WTC11 (cell line): ENCODE measurements at regions not wholly inside any gene's neighbourhood (a gene's known extent, or its start where the extent isn't known, plus 50 kb on each side); places are given as distances from the start of the nearest gene placed in this dataset.

Experiments
- ATAC-seq: fragments of 200-7000 bp; cut with Tn5 transposase; 2 replicates; pipeline ENCODE4 v1.10.0; 2021; ENCODE audit warnings: mild to moderate bottlenecking, moderate library complexity
- CTCF ChIA-PET: fragments of 300-600 bp; sonication (Branson Sonifier 250); formaldehyde crosslinking; loops from one replicate; lab custom pipeline; 2021; ENCODE audit warnings: antibody characterized with exemption; lab: Charles Lee
- POLR2A ChIA-PET: fragments of 350-600 bp; sonication (Branson Sonifier 250); formaldehyde crosslinking; loops from one replicate; lab custom pipeline; 2021; ENCODE audit warnings: antibody characterized with exemption; lab: Charles Lee
- DNase-seq: peaks from one replicate; pipeline ENCODE4 v3.0.0; 2021; ENCODE audit warnings: low spot score
- H3K27ac Mint-ChIP-seq: 2 replicates; pipeline ENCODE4 v1.8.0; 2021; ENCODE audit warnings: mixed read lengths
- H3K27me3 Mint-ChIP-seq: 2 replicates; pipeline ENCODE4 v1.8.0; 2021; ENCODE audit warnings: low read depth, mild to moderate bottlenecking, moderate library complexity, mixed read lengths
- H3K36me3 Mint-ChIP-seq: 2 replicates; pipeline ENCODE4 v1.8.0; 2021; ENCODE audit warnings: mixed read lengths
- H3K4me1 Mint-ChIP-seq: 2 replicates; pipeline ENCODE4 v1.8.0; 2022; ENCODE audit warnings: mixed read lengths
- H3K4me3 Mint-ChIP-seq: 2 replicates; pipeline ENCODE4 v1.8.0; 2021; ENCODE audit warnings: mild to moderate bottlenecking, moderate library complexity, mixed read lengths
- H3K9me3 Mint-ChIP-seq: 2 replicates; pipeline ENCODE4 v1.8.0; 2021; ENCODE audit warnings: mixed read lengths
- CBFB ChIP-seq: sonication (generic); formaldehyde crosslinking; IDR thresholded peaks from 2 replicates; pipeline ENCODE4 v1.8.1; 2022; ENCODE audit warnings: mild to moderate bottlenecking, low read depth, missing genetic modification reagents
- EMX1 ChIP-seq: fragments of 250-450 bp; sonication (Bioruptor Pico); IDR thresholded peaks from 2 replicates; pipeline ENCODE4 v1.8.0; 2021; ENCODE audit warnings: mild to moderate bottlenecking
- ERG ChIP-seq: fragments of 250-450 bp; sonication (Bioruptor Pico); IDR thresholded peaks from 2 replicates; pipeline ENCODE4 v1.8.0; 2021; ENCODE audit warnings: mild to moderate bottlenecking
- FOXP1 ChIP-seq: sonication (generic); formaldehyde crosslinking; IDR thresholded peaks from 2 replicates; pipeline ENCODE4 v1.8.0; 2022; ENCODE audit warnings: missing genetic modification reagents, mild to moderate bottlenecking, moderate library complexity, borderline replicate concordance
- GABPB1 ChIP-seq: sonication (generic); formaldehyde crosslinking; IDR thresholded peaks from 2 replicates; pipeline ENCODE4 v1.8.1; 2023; ENCODE audit warnings: mild to moderate bottlenecking, missing genetic modification reagents
- JUN ChIP-seq: sonication (generic); formaldehyde crosslinking; IDR thresholded peaks from 2 replicates; pipeline ENCODE4 v1.8.0; 2023; ENCODE audit warnings: mild to moderate bottlenecking, missing genetic modification reagents
- MYBL2 ChIP-seq: sonication (generic); formaldehyde crosslinking; IDR thresholded peaks from 2 replicates; pipeline ENCODE4 v1.8.1; 2023; ENCODE audit warnings: mild to moderate bottlenecking, moderate library complexity, missing genetic modification reagents
- NFATC4 ChIP-seq: fragments of 250-450 bp; sonication (Bioruptor Pico); IDR thresholded peaks from 2 replicates; pipeline ENCODE4 v1.9.0; 2021; ENCODE audit warnings: mild to moderate bottlenecking
- NFE2L1 ChIP-seq: sonication (generic); formaldehyde crosslinking; IDR thresholded peaks from 2 replicates; pipeline ENCODE4 v1.8.1; 2023; ENCODE audit warnings: missing genetic modification reagents
- NFYB ChIP-seq: sonication (generic); formaldehyde crosslinking; conservative IDR thresholded peaks from 2 replicates; pipeline ENCODE4 v1.8.0; 2022; ENCODE audit warnings: low read depth, missing genetic modification reagents
- NR1H2 ChIP-seq: sonication (generic); formaldehyde crosslinking; IDR thresholded peaks from 2 replicates; pipeline ENCODE4 v1.9.0; 2021; ENCODE audit warnings: mild to moderate bottlenecking, moderate library complexity, missing genetic modification reagents
- PRRX2 ChIP-seq: fragments of 250-450 bp; sonication (Bioruptor Pico); IDR thresholded peaks from 2 replicates; pipeline ENCODE4 v1.8.0; 2021; ENCODE audit warnings: mild to moderate bottlenecking
- SMAD4 ChIP-seq: sonication (generic); formaldehyde crosslinking; IDR thresholded peaks from 2 replicates; pipeline ENCODE4 v1.8.0; 2022; ENCODE audit warnings: mild to moderate bottlenecking, missing genetic modification reagents
- TCF7 ChIP-seq: sonication (generic); formaldehyde crosslinking; IDR thresholded peaks from 2 replicates; pipeline ENCODE4 v1.8.0; 2022; ENCODE audit warnings: mild to moderate bottlenecking, low read depth, missing genetic modification reagents, moderate library complexity
- ZBTB21 ChIP-seq: sonication (generic); formaldehyde crosslinking; IDR thresholded peaks from 2 replicates; pipeline ENCODE4 v1.8.1; 2023; ENCODE audit warnings: mild to moderate bottlenecking, missing genetic modification reagents, borderline replicate concordance
- ZBTB43 ChIP-seq: sonication (generic); formaldehyde crosslinking; IDR thresholded peaks from 2 replicates; pipeline ENCODE4 v1.8.1; 2023; ENCODE audit warnings: mild to moderate bottlenecking, missing genetic modification reagents
- ZMAT4 ChIP-seq: fragments of 250-450 bp; sonication (Bioruptor Pico); IDR thresholded peaks from 2 replicates; pipeline ENCODE4 v1.9.0; 2021; ENCODE audit warnings: mild to moderate bottlenecking
- ZNF121 ChIP-seq: sonication (generic); formaldehyde crosslinking; IDR thresholded peaks from 2 replicates; pipeline ENCODE4 v1.8.0; 2023; ENCODE audit warnings: missing genetic modification reagents
- ZNF423 ChIP-seq: fragments of 250-450 bp; sonication (Bioruptor Pico); IDR thresholded peaks from 2 replicates; pipeline ENCODE4 v2.1.2; 2022; ENCODE audit warnings: mild to moderate bottlenecking, moderate library complexity
- ZNF532 ChIP-seq: fragments of 250-450 bp; sonication (Bioruptor Pico); IDR thresholded peaks from 2 replicates; pipeline ENCODE4 v1.9.0; 2021; ENCODE audit warnings: mild to moderate bottlenecking, borderline replicate concordance
- TF ChIP-seq, protein P1 (sequence below): sonication (generic); formaldehyde crosslinking; IDR thresholded peaks from 2 replicates; pipeline ENCODE4 v1.8.0; 2023; ENCODE audit warnings: missing genetic modification reagents, mild to moderate bottlenecking, borderline replicate concordance
- TF ChIP-seq, protein P2 (sequence below): sonication (generic); formaldehyde crosslinking; IDR thresholded peaks from 2 replicates; pipeline ENCODE4 v1.8.1; 2022; ENCODE audit warnings: low read depth, missing genetic modification reagents, borderline replicate concordance

DNA sequence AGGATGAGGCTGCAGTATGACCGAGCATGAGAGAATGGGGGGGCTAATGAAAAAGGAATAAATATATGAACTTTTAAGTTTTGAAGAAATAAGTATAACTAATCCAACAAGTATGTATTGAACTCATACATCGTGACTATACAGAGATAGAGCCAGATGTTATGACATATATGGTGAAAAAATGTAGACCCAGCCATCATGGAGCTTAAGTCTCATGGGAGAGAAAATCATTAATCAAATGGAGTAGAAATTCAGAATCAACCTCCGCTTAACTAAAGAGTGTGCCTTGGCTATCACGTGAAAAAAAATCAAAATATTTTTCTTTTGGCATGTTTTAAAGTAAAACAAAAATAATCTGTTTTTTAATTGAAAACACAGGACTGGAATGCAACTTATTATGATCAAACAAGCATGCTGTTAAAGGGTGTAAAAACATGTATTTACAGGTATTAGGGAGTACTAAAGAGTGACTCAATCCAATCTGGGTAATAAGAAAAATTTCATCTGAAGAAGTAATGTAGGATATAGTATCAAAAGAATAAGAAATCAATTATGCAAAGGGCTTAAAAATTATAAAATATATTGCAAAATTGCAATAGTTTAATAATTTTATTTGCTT is 868.5 kb upstream of the NUDT12 start (continued):
- TF ChIP-seq NFE2L1 (CRISPR knock-in tag) (no peak), SMAD4 (no peak), MYBL2 (CRISPR knock-in tag) (no peak), ZBTB43 (CRISPR knock-in tag) (no peak), ZBTB21 (no peak), ZNF423 (no peak), EMX1 (CRISPR knock-in tag) (no peak), PRRX2 (CRISPR knock-in tag) (no peak), NR1H2 (CRISPR knock-in tag) (no peak), CBFB (no peak), TCF7 (CRISPR knock-in tag) (no peak), ERG (CRISPR knock-in tag) (no peak), JUN (CRISPR knock-in tag) (no peak), ZNF121 (CRISPR knock-in tag) (no peak)
- TF ChIP-seq, protein P1, sequence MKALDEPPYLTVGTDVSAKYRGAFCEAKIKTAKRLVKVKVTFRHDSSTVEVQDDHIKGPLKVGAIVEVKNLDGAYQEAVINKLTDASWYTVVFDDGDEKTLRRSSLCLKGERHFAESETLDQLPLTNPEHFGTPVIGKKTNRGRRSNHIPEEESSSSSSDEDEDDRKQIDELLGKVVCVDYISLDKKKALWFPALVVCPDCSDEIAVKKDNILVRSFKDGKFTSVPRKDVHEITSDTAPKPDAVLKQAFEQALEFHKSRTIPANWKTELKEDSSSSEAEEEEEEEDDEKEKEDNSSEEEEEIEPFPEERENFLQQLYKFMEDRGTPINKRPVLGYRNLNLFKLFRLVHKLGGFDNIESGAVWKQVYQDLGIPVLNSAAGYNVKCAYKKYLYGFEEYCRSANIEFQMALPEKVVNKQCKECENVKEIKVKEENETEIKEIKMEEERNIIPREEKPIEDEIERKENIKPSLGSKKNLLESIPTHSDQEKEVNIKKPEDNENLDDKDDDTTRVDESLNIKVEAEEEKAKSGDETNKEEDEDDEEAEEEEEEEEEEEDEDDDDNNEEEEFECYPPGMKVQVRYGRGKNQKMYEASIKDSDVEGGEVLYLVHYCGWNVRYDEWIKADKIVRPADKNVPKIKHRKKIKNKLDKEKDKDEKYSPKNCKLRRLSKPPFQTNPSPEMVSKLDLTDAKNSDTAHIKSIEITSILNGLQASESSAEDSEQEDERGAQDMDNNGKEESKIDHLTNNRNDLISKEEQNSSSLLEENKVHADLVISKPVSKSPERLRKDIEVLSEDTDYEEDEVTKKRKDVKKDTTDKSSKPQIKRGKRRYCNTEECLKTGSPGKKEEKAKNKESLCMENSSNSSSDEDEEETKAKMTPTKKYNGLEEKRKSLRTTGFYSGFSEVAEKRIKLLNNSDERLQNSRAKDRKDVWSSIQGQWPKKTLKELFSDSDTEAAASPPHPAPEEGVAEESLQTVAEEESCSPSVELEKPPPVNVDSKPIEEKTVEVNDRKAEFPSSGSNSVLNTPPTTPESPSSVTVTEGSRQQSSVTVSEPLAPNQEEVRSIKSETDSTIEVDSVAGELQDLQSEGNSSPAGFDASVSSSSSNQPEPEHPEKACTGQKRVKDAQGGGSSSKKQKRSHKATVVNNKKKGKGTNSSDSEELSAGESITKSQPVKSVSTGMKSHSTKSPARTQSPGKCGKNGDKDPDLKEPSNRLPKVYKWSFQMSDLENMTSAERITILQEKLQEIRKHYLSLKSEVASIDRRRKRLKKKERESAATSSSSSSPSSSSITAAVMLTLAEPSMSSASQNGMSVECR (CRISPR knock-in tag), result no peak

GRCh38 chr5:104429911-104430310 is 867.3 kb upstream of the NUDT12 start:
- no peaks in the 10 kb centered on the region for H3K9me3 Mint-ChIP-seq
- no peak overlapping the region for H3K27ac Mint-ChIP-seq
- ChIA-PET POLR2A (no interaction called here), CTCF (no interaction called here)
- DNase-seq (no peak), ATAC-seq (no peak)
- H3K4me3 Mint-ChIP-seq, result no peak overlapping the region
- no peak for TF ChIP-seq FOXP1 (CRISPR knock-in tag)
- no peak for TF ChIP-seq NFYB (CRISPR knock-in tag)
- TF ChIP-seq ZMAT4 (CRISPR knock-in tag), result no peak
- no peak for TF ChIP-seq ZNF532 (CRISPR knock-in tag)
- TF ChIP-seq GABPB1, result no peak
- no peak for TF ChIP-seq NFATC4 (CRISPR knock-in tag)
- no peak for TF ChIP-seq TCF7 (CRISPR knock-in tag)
- TF ChIP-seq, protein P2, sequence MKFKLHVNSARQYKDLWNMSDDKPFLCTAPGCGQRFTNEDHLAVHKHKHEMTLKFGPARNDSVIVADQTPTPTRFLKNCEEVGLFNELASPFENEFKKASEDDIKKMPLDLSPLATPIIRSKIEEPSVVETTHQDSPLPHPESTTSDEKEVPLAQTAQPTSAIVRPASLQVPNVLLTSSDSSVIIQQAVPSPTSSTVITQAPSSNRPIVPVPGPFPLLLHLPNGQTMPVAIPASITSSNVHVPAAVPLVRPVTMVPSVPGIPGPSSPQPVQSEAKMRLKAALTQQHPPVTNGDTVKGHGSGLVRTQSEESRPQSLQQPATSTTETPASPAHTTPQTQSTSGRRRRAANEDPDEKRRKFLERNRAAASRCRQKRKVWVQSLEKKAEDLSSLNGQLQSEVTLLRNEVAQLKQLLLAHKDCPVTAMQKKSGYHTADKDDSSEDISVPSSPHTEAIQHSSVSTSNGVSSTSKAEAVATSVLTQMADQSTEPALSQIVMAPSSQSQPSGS (CRISPR knock-in tag), result no peak
- no peak for TF ChIP-seq ZNF423
- no peaks in the 10 kb centered on the region for H3K36me3 Mint-ChIP-seq
- no peaks in the 10 kb centered on the region for H3K4me1 Mint-ChIP-seq
- no peaks in the 10 kb centered on the region for H3K27me3 Mint-ChIP-seq
